Gastrocnemius medialis (tissue), 4 donors: ENCODE measurements at regions not wholly inside any gene's neighbourhood (a gene's known extent, or its start where the extent isn't known, plus 50 kb on each side); places are given as distances from the start of the nearest gene placed in this dataset.

ENCODE experiments used
- ATAC-seq, 2 donors: fragments of 150-250 bp; one replicate each; pipeline ENCODE4 v1.9.1; 2016
- DNase-seq, 2 donors: peaks; one replicate each; pipeline ENCODE4 v3.0.0-alpha.2; 2019
- H3K27ac ChIP-seq, 4 donors: fragments of 200-600 bp; sonication (generic); 1 replicate in 1 of 4; 2 replicates in 3 of 4; pipeline ENCODE4 v1.5.1; 2016 to 2018; ENCODE audit warnings: mild to moderate bottlenecking in 2 of 4, moderate library complexity in 1 of 4
- H3K27me3 ChIP-seq, 3 donors: fragments of 200-600 bp; sonication (generic) in 2 of 3; 1 replicate in 1 of 3; 2 replicates in 2 of 3; pipeline versions ENCODE4 v1.5.1 to v1.6.0; 2016 to 2019; ENCODE audit warnings: mild to moderate bottlenecking in 1 of 3, moderate library complexity in 1 of 3
- H3K36me3 ChIP-seq, 2 donors: fragments of 200-600 bp; sonication (generic) in 1 of 2; one replicate each; pipeline ENCODE4 v1.5.1; 2017 to 2018
- H3K4me1 ChIP-seq, 2 donors: fragments of 200-600 bp; sonication (generic) in 1 of 2; one replicate each; pipeline ENCODE4 v1.5.1; 2016 to 2017; ENCODE audit warnings: mild to moderate bottlenecking in 2 of 2
- H3K4me3 ChIP-seq, 4 donors: fragments of 200-600 bp; sonication (generic) in 3 of 4; 1 replicate in 1 of 4; 2 replicates in 3 of 4; pipeline ENCODE4 v1.5.1; 2016 to 2019; ENCODE audit warnings: mild to moderate bottlenecking in 2 of 4
- H3K9me3 ChIP-seq, 3 donors: fragments of 200-600 bp; sonication (generic) in 2 of 3; 1 replicate in 1 of 3; 2 replicates in 2 of 3; pipeline ENCODE4 v1.5.1; 2016 to 2019
- CTCF ChIP-seq, 5 experiments: fragments of 450-650 bp in 3 of 5; fragments of 200-600 bp in 2 of 5; sonication (generic) in 2 of 5; IDR thresholded peaks in 4 of 5; conservative IDR thresholded peaks in 1 of 5; 1 replicate in 4 of 5; 2 replicates in 1 of 5; pipeline ENCODE4 v1.5.1; 2016 to 2019; ENCODE audit warnings: antibody characterized with exemption in 5 of 5, mild to moderate bottlenecking in 3 of 5, moderate library complexity in 3 of 5
- POLR2A ChIP-seq, 2 donors: fragments of 450-650 bp; IDR thresholded peaks; one replicate each; pipeline ENCODE4 v1.6.1; 2017; ENCODE audit warnings: antibody characterized with exemption in 2 of 2, mild to moderate bottlenecking in 2 of 2, moderate library complexity in 2 of 2
- in situ Hi-C, 4 donors: fragments of 200-750 bp; cut with MboI; loops; one replicate each; pipeline versions ENCODE4 v1.15.0 to v1.8.0; 2017; ENCODE audit warnings: low sequenced_read_pairs in 4 of 4
- intact Hi-C: fragments of 100-400 bp; cut with DNase I; formaldehyde crosslinking; loops from one replicate; pipeline ENCODE4 v1.15.1; 2023; ENCODE audit warnings: low total_unique reads

- no peak for TF ChIP-seq POLR2A (IDR thresholded peaks at IDR 0.05)
- no peak for TF ChIP-seq CTCF (IDR thresholded peaks at IDR 0.05 in 4 of 5, conservative IDR thresholded peaks at IDR 0.05 in 1 of 5)
- DNase-seq (no peak), ATAC-seq (no peak)
- Histone ChIP-seq H3K4me1 (no peaks in the 10 kb centered on the region), H3K9me3 (no peaks in the 10 kb centered on the region), H3K27me3 (no peaks in the 10 kb centered on the region), H3K27ac (no peak overlapping the region), H3K36me3 (no peaks in the 10 kb centered on the region), H3K4me3 (no peak overlapping the region)
- in situ Hi-C loops, result no loop called here
- intact Hi-C loops, result no loop called here
Observed at GRCh38 chr10:42113158-42113450, 525.3 kb downstream of the ZNF33B start.

GRCh38 chr10:42112331-42113157 lies 525.8 kb downstream of the ZNF33B start:
- Histone ChIP-seq H3K4me3 (no peak overlapping the region), H3K36me3 (no peaks in the 10 kb centered on the region), H3K27ac (no peak overlapping the region), H3K27me3 (no peaks in the 10 kb centered on the region), H3K4me1 (no peaks in the 10 kb centered on the region), H3K9me3 (no peaks in the 10 kb centered on the region)
- in situ Hi-C loops (no loop called here), intact Hi-C loops (no loop called here)
- DNase-seq (no peak), ATAC-seq (no peak)
- TF ChIP-seq CTCF (IDR thresholded peaks at IDR 0.05 in 4 of 5, conservative IDR thresholded peaks at IDR 0.05 in 1 of 5) (no peak), POLR2A (IDR thresholded peaks at IDR 0.05) (no peak)

- H3K4me3 ChIP-seq, result no peak overlapping the region
- H3K27ac ChIP-seq, result no peak overlapping the region
- H3K9me3 ChIP-seq, result no peaks in the 10 kb centered on the region
- H3K4me1 ChIP-seq, result no peaks in the 10 kb centered on the region
- TF ChIP-seq POLR2A (IDR thresholded peaks at IDR 0.05), result no peak
- no peaks in the 10 kb centered on the region for H3K36me3 ChIP-seq
- no peak for DNase-seq
- H3K27me3 ChIP-seq, result no peaks in the 10 kb centered on the region
- intact Hi-C loops, result no loop called here
- ATAC-seq, result no peak
- in situ Hi-C loops, result no loop called here
Observed at GRCh38 chr10:42111661-42112330, 526.6 kb downstream of the ZNF33B start.

- no peak for ATAC-seq
- no peak overlapping the region for H3K4me3 ChIP-seq
- in situ Hi-C loops, result no loop called here
- no peak for TF ChIP-seq POLR2A (IDR thresholded peaks at IDR 0.05)
- no peak for TF ChIP-seq CTCF (IDR thresholded peaks at IDR 0.05 in 4 of 5, conservative IDR thresholded peaks at IDR 0.05 in 1 of 5)
- H3K9me3 ChIP-seq, result no peaks in the 10 kb centered on the region
- H3K27ac ChIP-seq, result no peak overlapping the region
- no peaks in the 10 kb centered on the region for H3K36me3 ChIP-seq
- intact Hi-C loops, result no loop called here
- H3K4me1 ChIP-seq, result no peaks in the 10 kb centered on the region
- no peak for DNase-seq
- H3K27me3 ChIP-seq, result no peaks in the 10 kb centered on the region
Observed at GRCh38 chr10:42111076-42111475, 527.3 kb downstream of the ZNF33B start.
